ENCODE measurements at regions not wholly inside any gene's neighbourhood (a gene's known extent, or its start where the extent isn't known, plus 50 kb on each side); places are given as distances from the start of the nearest gene placed in this dataset.

DNA sequence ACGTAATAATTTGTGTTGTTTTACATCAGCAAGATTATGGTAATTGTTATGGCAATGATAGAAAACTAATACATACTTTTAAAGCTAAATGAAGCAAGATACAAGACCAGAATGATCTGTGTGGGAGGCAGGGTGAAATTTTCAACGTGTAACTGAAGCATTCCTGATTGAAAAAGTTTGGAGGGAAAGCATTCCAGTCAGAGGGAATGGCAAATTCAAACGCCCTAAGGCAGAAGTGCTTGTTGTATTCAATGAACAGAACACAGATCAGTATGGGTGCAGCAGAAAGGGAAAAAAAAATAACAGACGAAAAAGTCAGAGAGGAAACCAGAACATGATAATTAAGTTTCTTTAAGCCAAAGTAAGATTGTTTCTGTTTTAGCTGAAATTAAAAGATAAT, 928.5 kb upstream of the SLITRK1 start:
- ChIA-PET POLR2A (ENCODE audit: unreplicated experiment) (no interaction called here), CTCF (no interaction called here)
- no TSS peak for BruUV-seq (replicated peaks)
- ATAC-seq, result no peak
- H3K9me3 ChIP-seq (ENCODE audit: low read length), result no peaks in the 10 kb centered on the region
- DNase-seq, result no peak
- no peaks in the 10 kb centered on the region for H3K4me1 ChIP-seq (ENCODE audit: insufficient read depth, low read length)
- H2AFZ ChIP-seq (ENCODE audit: low read length), result no peak overlapping the region
- H3K9me2 ChIP-seq (replicated peaks; ENCODE audit: low read length), result no peaks in the 10 kb centered on the region
- no peaks in the 10 kb centered on the region for H3K27me3 ChIP-seq (ENCODE audit: low read length)
- TF ChIP-seq EZH2 (IDR thresholded peaks at IDR 0.05; ENCODE audit: low read length, unreplicated experiment) (no peak), EZH2phosphoT487 (IDR thresholded peaks at IDR 0.05; ENCODE audit: borderline replicate concordance, low read length) (no peak)
- TF ChIP-seq, protein P1, sequence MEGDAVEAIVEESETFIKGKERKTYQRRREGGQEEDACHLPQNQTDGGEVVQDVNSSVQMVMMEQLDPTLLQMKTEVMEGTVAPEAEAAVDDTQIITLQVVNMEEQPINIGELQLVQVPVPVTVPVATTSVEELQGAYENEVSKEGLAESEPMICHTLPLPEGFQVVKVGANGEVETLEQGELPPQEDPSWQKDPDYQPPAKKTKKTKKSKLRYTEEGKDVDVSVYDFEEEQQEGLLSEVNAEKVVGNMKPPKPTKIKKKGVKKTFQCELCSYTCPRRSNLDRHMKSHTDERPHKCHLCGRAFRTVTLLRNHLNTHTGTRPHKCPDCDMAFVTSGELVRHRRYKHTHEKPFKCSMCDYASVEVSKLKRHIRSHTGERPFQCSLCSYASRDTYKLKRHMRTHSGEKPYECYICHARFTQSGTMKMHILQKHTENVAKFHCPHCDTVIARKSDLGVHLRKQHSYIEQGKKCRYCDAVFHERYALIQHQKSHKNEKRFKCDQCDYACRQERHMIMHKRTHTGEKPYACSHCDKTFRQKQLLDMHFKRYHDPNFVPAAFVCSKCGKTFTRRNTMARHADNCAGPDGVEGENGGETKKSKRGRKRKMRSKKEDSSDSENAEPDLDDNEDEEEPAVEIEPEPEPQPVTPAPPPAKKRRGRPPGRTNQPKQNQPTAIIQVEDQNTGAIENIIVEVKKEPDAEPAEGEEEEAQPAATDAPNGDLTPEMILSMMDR (conservative IDR thresholded peaks at IDR 0.05; ENCODE audit: low read depth, low read length), result no peak
- H3K27ac ChIP-seq (ENCODE audit: low read length), result no peak overlapping the region
- no peaks in the 10 kb centered on the region for H4K20me1 ChIP-seq (ENCODE audit: low read length)
- no peak overlapping the region for H3K4me2 ChIP-seq (ENCODE audit: low read length)
- no peak overlapping the region for H3K9ac ChIP-seq (ENCODE audit: low read length)
- H3K36me3 ChIP-seq (ENCODE audit: low read depth, low read length), result no peaks in the 10 kb centered on the region
- H3F3A ChIP-seq (ENCODE audit: low read length, unreplicated experiment), result no peaks in the 10 kb centered on the region
- intact Hi-C loops (cut with micrococcal nuclease), result no loop called here
- H3K4me3 ChIP-seq (ENCODE audit: low read length), result no peak overlapping the region
- no peaks in the 10 kb centered on the region for H3K79me2 ChIP-seq (ENCODE audit: low read length)

DNA sequence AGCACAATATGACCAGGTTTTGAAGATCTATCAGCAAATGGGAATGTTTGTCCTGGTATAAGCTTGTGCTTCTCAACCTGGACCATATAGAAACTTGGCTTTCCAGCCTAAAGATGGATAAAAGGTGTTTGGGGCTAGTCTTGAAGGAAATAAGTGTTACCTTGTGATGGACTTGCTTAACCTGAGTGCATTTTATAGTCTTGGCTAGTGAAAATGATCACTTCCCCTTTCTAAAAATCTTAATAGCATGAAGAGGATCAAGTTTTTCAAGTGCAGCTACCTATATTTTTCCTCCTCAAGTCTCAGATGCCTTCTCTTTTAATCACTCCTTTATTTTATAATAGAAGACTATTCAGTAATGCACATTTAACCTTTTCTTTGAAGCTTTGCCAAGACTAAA, 919.8 kb upstream of the SLITRK1 start:
- no peak overlapping the region for H2AFZ ChIP-seq (ENCODE audit: low read length)
- no peak for TF ChIP-seq EZH2 (IDR thresholded peaks at IDR 0.05; ENCODE audit: low read length, unreplicated experiment)
- TF ChIP-seq, protein P1 (conservative IDR thresholded peaks at IDR 0.05; ENCODE audit: low read depth, low read length), result no peak
- TF ChIP-seq EZH2phosphoT487 (IDR thresholded peaks at IDR 0.05; ENCODE audit: borderline replicate concordance, low read length), result no peak
- no peaks in the 10 kb centered on the region for H3K79me2 ChIP-seq (ENCODE audit: low read length)
- ATAC-seq (no peak), DNase-seq (no peak)
- BruUV-seq (replicated peaks), result no TSS peak
- ChIA-PET POLR2A (ENCODE audit: unreplicated experiment) (no interaction called here), CTCF (no interaction called here)
- no peaks in the 10 kb centered on the region for H3F3A ChIP-seq (ENCODE audit: low read length, unreplicated experiment)
- H4K20me1 ChIP-seq (ENCODE audit: low read length), result no peaks in the 10 kb centered on the region
- no peak overlapping the region for H3K4me3 ChIP-seq (ENCODE audit: low read length)
- H3K27me3 ChIP-seq (ENCODE audit: low read length), result no peaks in the 10 kb centered on the region
- H3K4me2 ChIP-seq (ENCODE audit: low read length), result no peak overlapping the region
- intact Hi-C loops (cut with micrococcal nuclease), result no loop called here
- H3K9me2 ChIP-seq (replicated peaks; ENCODE audit: low read length), result no peaks in the 10 kb centered on the region
- no peaks in the 10 kb centered on the region for H3K9me3 ChIP-seq (ENCODE audit: low read length)
- no peaks in the 10 kb centered on the region for H3K4me1 ChIP-seq (ENCODE audit: insufficient read depth, low read length)
- no peak overlapping the region for H3K27ac ChIP-seq (ENCODE audit: low read length)
- H3K36me3 ChIP-seq (ENCODE audit: low read depth, low read length), result no peaks in the 10 kb centered on the region
- H3K9ac ChIP-seq (ENCODE audit: low read length), result no peak overlapping the region

DNA sequence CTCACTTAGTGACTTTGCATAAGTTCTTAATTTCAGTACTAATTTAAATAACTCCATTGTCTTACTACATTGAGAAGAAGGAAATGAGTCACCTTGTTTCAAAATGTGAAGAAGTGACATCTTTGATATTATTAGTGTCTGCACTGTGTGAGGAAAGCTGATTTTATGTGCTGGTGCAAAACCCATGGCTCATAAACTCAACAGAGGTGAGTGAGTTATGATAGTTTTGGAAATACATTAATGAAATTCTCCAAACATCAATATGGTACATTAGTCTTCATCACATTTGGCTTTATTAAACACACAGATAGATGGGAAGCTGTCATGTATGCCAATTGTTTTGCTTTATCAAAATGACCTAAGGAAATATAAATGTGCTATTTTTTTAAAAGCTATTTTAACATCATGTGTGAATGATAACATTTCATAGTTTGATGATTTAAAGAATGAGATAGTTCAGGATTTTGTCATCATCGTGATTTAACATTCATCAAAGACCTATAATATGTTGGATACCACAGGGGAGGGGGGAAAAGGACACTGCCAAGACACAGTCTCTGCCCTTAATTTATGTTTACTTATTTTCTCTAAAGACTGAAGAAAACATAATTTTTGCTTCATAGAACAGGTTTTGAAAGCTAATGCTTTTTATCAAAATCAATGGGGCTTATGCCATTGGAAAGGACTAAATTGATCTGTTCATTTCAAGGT, 902.3 kb upstream of the SLITRK1 start:
- Histone ChIP-seq H3K27ac (ENCODE audit: low read length) (no peak overlapping the region), H3K9me3 (ENCODE audit: low read length) (no peaks in the 10 kb centered on the region), H4K20me1 (ENCODE audit: low read length) (no peaks in the 10 kb centered on the region), H3K9me2 (replicated peaks; ENCODE audit: low read length) (no peaks in the 10 kb centered on the region), H3K36me3 (ENCODE audit: low read depth, low read length) (no peaks in the 10 kb centered on the region), H2AFZ (ENCODE audit: low read length) (no peak overlapping the region), H3K79me2 (ENCODE audit: low read length) (no peaks in the 10 kb centered on the region), H3K4me3 (ENCODE audit: low read length) (no peak overlapping the region), H3K9ac (ENCODE audit: low read length) (no peak overlapping the region), H3K27me3 (ENCODE audit: low read length) (peaks cover 7% of the 10 kb centered on the region; the same call in 1 of the 2 replicates), H3K4me1 (ENCODE audit: insufficient read depth, low read length) (no peaks in the 10 kb centered on the region), H3F3A (ENCODE audit: low read length, unreplicated experiment) (no peaks in the 10 kb centered on the region), H3K4me2 (ENCODE audit: low read length) (no peak overlapping the region)
- ATAC-seq (no peak), DNase-seq (no peak)
- no TSS peak for BruUV-seq (replicated peaks)
- intact Hi-C loops (cut with micrococcal nuclease), result no loop called here
- ChIA-PET CTCF (no interaction called here), POLR2A (ENCODE audit: unreplicated experiment) (no interaction called here)
- TF ChIP-seq EZH2 (IDR thresholded peaks at IDR 0.05; ENCODE audit: low read length, unreplicated experiment), result no peak
- TF ChIP-seq, protein P1 (conservative IDR thresholded peaks at IDR 0.05; ENCODE audit: low read depth, low read length), result no peak
- TF ChIP-seq EZH2phosphoT487 (IDR thresholded peaks at IDR 0.05; ENCODE audit: borderline replicate concordance, low read length), result no peak
